ENCODE measurements at regions not wholly inside any gene's neighbourhood (a gene's known extent, or its start where the extent isn't known, plus 50 kb on each side); places are given as distances from the start of the nearest gene placed in this dataset.

DNA sequence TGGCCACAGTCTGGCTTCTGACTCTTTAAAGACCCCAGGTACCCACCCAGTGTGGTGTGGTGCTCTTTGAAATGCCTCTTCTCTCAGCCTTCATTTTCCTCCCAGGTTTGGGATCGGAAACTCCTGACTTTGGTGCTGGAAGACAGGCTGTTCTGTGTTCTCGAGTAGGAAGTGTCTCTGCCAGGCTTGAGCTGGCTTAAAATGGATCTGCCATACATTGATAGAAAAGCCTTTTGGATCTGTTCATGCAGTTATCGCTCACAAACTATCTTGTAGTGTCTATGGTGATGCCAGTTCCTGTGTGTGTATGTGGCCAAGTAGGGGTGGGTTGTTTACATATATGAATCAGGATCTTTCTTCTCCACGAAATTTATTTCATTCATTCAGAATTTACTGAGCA lies 307.3 kb upstream of the CHD6 start:
- no peaks in the 10 kb centered on the region for H3K27me3 ChIP-seq (ENCODE audit: control insufficient read depth in 1 of 2, insufficient read depth in 2 of 2, low read length in 2 of 2)
- no peak overlapping the region for H3K27ac ChIP-seq (ENCODE audit: low read depth in 2 of 2, low read length in 1 of 2)
- WGBS, 2 donors = 68 to 74% methylated on average over 4 of the region's 4 CpGs
- no peak overlapping the region for H3K4me3 ChIP-seq (ENCODE audit: low read depth in 1 of 2, low read length in 2 of 2)
- no peaks in the 10 kb centered on the region for H3K9me3 ChIP-seq (ENCODE audit: control insufficient read depth in 2 of 2, insufficient read depth in 1 of 2, low read depth in 1 of 2, low read length in 1 of 2)
- no peaks in the 10 kb centered on the region for H3K36me3 ChIP-seq (ENCODE audit: control insufficient read depth in 2 of 2, insufficient read depth in 2 of 2, low read length in 1 of 2)
- H3K4me1 ChIP-seq (ENCODE audit: control insufficient read depth in 2 of 2, insufficient read depth in 2 of 2, low read length in 1 of 2) = peaks cover 0 to 2% of the 10 kb centered on the region in 2 donors

DNA sequence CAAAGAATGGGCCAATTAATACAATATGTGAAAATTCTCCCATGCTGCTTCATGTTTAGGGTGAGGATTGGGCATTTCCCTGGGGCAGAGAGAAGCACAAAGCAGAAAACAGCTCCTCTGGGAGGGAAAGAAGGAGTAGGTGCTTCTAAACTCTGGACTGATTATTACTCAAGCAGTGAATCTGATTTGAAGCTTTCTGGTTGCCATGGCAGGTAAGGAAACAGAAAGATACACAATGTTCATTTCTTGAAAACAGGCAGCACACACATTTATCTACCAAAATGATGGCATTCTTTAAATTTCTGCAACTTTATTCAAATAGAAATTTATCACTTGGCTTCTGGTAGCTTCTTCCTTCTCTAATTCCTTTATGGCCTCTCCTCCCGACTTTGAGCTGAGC lies 305.4 kb upstream of the CHD6 start:
- Histone ChIP-seq H3K4me3 (ENCODE audit: low read depth in 1 of 2, low read length in 2 of 2) (no peak overlapping the region), H3K9me3 (ENCODE audit: control insufficient read depth in 2 of 2, insufficient read depth in 1 of 2, low read depth in 1 of 2, low read length in 1 of 2) (no peaks in the 10 kb centered on the region), H3K4me1 (ENCODE audit: control insufficient read depth in 2 of 2, insufficient read depth in 2 of 2, low read length in 1 of 2) (peaks cover 0 to 2% of the 10 kb centered on the region in 2 donors), H3K27ac (ENCODE audit: low read depth in 2 of 2, low read length in 1 of 2) (no peak overlapping the region), H3K36me3 (ENCODE audit: control insufficient read depth in 2 of 2, insufficient read depth in 2 of 2, low read length in 1 of 2) (no peaks in the 10 kb centered on the region), H3K27me3 (ENCODE audit: control insufficient read depth in 1 of 2, insufficient read depth in 2 of 2, low read length in 2 of 2) (no peaks in the 10 kb centered on the region)
- 20 to 38% methylated on average over 1 of the region's 1 CpG for WGBS, 2 donors

DNA sequence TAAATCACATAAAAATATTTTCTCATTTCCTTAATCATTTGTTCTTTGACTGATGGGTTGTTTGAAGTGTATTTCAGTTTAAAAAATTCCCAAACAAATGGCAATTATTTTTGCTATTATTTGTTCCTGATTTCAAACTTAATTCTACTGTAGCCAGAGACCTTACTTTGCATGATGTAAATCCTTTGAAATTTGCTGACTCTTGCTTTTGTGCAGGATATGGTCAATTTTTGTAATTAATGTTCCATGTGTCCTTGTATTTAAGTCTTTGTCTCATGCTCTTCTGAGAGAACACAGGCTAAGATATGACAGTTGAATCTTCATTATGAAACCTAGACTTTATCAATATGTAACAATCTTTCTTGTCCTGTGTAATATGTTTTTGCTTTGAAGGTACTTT lies 295.0 kb upstream of the CHD6 start:
- Histone ChIP-seq H3K4me3 (ENCODE audit: low read depth in 1 of 2, low read length in 2 of 2) (no peak overlapping the region), H3K9me3 (ENCODE audit: control insufficient read depth in 2 of 2, insufficient read depth in 1 of 2, low read depth in 1 of 2, low read length in 1 of 2) (peaks cover 0 to 2% of the 10 kb centered on the region in 2 donors), H3K36me3 (ENCODE audit: control insufficient read depth in 2 of 2, insufficient read depth in 2 of 2, low read length in 1 of 2) (no peaks in the 10 kb centered on the region), H3K4me1 (ENCODE audit: control insufficient read depth in 2 of 2, insufficient read depth in 2 of 2, low read length in 1 of 2) (no peaks in the 10 kb centered on the region), H3K27ac (ENCODE audit: low read depth in 2 of 2, low read length in 1 of 2) (no peak overlapping the region), H3K27me3 (ENCODE audit: control insufficient read depth in 1 of 2, insufficient read depth in 2 of 2, low read length in 2 of 2) (no peaks in the 10 kb centered on the region)

DNA sequence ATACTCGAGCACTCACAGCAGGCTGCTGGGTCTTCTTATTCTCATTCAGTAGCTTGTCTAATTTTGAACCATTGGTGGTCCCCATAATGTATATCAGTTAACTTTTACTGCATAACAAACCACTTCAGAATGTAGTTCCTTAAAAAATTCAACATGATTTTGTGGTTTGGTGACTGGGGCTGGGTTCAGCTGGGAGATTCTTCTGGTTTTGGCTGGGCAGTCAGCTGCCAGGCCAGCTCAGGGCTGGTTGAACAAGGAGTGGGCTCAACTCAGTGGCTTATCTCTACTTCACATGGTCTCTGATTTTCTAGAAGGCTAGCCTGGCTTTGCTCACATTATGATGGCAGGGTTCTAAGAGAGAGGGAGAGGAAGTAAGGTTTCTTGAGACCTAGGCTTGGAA lies 292.4 kb upstream of the CHD6 start:
- 56 to 58% methylated on average over 1 of the region's 1 CpG for WGBS, 2 donors

DNA sequence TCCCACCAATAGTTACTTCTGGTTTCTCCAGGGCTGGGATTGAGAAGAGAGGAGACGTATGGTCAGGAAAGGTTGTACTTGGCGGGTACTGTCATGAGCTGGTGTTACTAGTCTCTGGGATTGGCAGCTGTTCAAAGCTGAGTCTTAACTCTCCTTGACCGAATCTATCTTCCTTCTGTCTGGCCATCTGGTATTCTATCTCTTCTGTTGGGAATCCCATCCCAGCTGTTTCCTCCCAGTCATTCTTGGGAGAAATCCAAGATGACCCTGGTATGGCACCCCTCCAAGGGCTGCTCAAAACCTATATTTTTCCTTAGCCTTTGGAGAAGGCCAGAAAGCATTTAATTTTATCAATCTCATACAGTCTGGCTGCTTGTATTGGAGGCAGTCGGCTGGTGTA lies 287.0 kb upstream of the CHD6 start:
- H3K4me3 ChIP-seq (ENCODE audit: low read depth in 1 of 2, low read length in 2 of 2) = no peak overlapping the region
- H3K27me3 ChIP-seq (ENCODE audit: control insufficient read depth in 1 of 2, insufficient read depth in 2 of 2, low read length in 2 of 2) = no peaks in the 10 kb centered on the region
- H3K9me3 ChIP-seq (ENCODE audit: control insufficient read depth in 2 of 2, insufficient read depth in 1 of 2, low read depth in 1 of 2, low read length in 1 of 2) = no peaks in the 10 kb centered on the region
- 73% methylated on average over 4 of the region's 4 CpGs for WGBS, 2 donors
- no peaks in the 10 kb centered on the region for H3K4me1 ChIP-seq (ENCODE audit: control insufficient read depth in 2 of 2, insufficient read depth in 2 of 2, low read length in 1 of 2)
- no peak overlapping the region for H3K27ac ChIP-seq (ENCODE audit: low read depth in 2 of 2, low read length in 1 of 2)
- H3K36me3 ChIP-seq (ENCODE audit: control insufficient read depth in 2 of 2, insufficient read depth in 2 of 2, low read length in 1 of 2) = no peaks in the 10 kb centered on the region

More for the DNA sequence above, 292.4 kb upstream of the CHD6 start:
- no peaks in the 10 kb centered on the region for H3K36me3 ChIP-seq (ENCODE audit: control insufficient read depth in 2 of 2, insufficient read depth in 2 of 2, low read length in 1 of 2)
- H3K4me1 ChIP-seq (ENCODE audit: control insufficient read depth in 2 of 2, insufficient read depth in 2 of 2, low read length in 1 of 2) = no peaks in the 10 kb centered on the region
- H3K27ac ChIP-seq (ENCODE audit: low read depth in 2 of 2, low read length in 1 of 2) = no peak overlapping the region
- peaks cover 0 to 2% of the 10 kb centered on the region in 2 donors for H3K9me3 ChIP-seq (ENCODE audit: control insufficient read depth in 2 of 2, insufficient read depth in 1 of 2, low read depth in 1 of 2, low read length in 1 of 2)
- H3K27me3 ChIP-seq (ENCODE audit: control insufficient read depth in 1 of 2, insufficient read depth in 2 of 2, low read length in 2 of 2) = no peaks in the 10 kb centered on the region
- H3K4me3 ChIP-seq (ENCODE audit: low read depth in 1 of 2, low read length in 2 of 2) = no peak overlapping the region

DNA sequence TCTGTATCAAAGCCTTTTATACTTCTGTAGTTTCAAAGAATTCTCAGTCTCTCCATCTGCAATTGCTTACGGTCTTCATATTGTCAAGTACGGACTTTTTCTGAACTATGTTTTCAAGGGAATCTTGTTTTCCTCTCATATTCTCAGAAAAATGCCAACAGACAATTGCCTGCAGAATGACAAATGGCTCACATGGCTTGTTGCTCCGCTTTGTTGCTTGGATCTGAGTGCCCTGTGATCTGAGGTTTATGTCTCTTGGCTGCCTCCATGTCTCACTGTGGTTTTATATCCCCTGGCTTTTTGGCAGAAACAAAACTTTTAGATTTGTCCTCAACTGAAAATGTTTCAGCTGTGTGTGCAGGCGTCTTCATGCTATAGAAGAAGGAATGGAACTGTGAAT lies 285.4 kb upstream of the CHD6 start:
- no peaks in the 10 kb centered on the region for H3K9me3 ChIP-seq (ENCODE audit: control insufficient read depth in 2 of 2, insufficient read depth in 1 of 2, low read depth in 1 of 2, low read length in 1 of 2)
- 47 to 58% methylated on average over 4 of the region's 4 CpGs for WGBS, 2 donors
- H3K27ac ChIP-seq (ENCODE audit: low read depth in 2 of 2, low read length in 1 of 2) = no peak overlapping the region
- H3K27me3 ChIP-seq (ENCODE audit: control insufficient read depth in 1 of 2, insufficient read depth in 2 of 2, low read length in 2 of 2) = no peaks in the 10 kb centered on the region
- no peaks in the 10 kb centered on the region for H3K4me1 ChIP-seq (ENCODE audit: control insufficient read depth in 2 of 2, insufficient read depth in 2 of 2, low read length in 1 of 2)
- no peak overlapping the region for H3K4me3 ChIP-seq (ENCODE audit: low read depth in 1 of 2, low read length in 2 of 2)
- H3K36me3 ChIP-seq (ENCODE audit: control insufficient read depth in 2 of 2, insufficient read depth in 2 of 2, low read length in 1 of 2) = no peaks in the 10 kb centered on the region

DNA sequence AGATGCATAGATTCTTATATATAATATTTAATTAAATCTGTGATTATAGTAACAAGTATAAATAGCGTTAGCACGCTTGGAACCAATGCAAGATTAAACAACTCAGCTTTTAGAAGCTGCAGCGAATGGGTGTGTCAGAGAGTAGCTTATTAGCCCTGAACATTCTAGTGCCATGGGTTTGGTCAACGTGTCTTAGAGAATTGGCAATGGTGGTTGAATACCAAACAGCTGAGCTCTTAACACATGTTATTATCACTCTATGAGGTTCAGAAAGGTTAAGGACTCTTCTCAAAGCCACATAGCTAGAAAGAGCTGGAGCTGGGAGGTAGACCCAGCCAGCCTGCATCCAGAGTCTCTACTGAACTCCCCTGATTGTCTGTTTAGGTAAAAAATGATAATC lies 284.2 kb upstream of the CHD6 start:
- H3K4me1 ChIP-seq (ENCODE audit: control insufficient read depth in 2 of 2, insufficient read depth in 2 of 2, low read length in 1 of 2) = no peaks in the 10 kb centered on the region
- 68 to 71% methylated on average over 4 of the region's 4 CpGs for WGBS, 2 donors
- H3K9me3 ChIP-seq (ENCODE audit: control insufficient read depth in 2 of 2, insufficient read depth in 1 of 2, low read depth in 1 of 2, low read length in 1 of 2) = no peaks in the 10 kb centered on the region
- no peak overlapping the region for H3K4me3 ChIP-seq (ENCODE audit: low read depth in 1 of 2, low read length in 2 of 2)
- H3K36me3 ChIP-seq (ENCODE audit: control insufficient read depth in 2 of 2, insufficient read depth in 2 of 2, low read length in 1 of 2) = no peaks in the 10 kb centered on the region
- peaks cover 0 to under 1% of the 10 kb centered on the region in 2 donors for H3K27me3 ChIP-seq (ENCODE audit: control insufficient read depth in 1 of 2, insufficient read depth in 2 of 2, low read length in 2 of 2)
- no peak overlapping the region for H3K27ac ChIP-seq (ENCODE audit: low read depth in 2 of 2, low read length in 1 of 2)

DNA sequence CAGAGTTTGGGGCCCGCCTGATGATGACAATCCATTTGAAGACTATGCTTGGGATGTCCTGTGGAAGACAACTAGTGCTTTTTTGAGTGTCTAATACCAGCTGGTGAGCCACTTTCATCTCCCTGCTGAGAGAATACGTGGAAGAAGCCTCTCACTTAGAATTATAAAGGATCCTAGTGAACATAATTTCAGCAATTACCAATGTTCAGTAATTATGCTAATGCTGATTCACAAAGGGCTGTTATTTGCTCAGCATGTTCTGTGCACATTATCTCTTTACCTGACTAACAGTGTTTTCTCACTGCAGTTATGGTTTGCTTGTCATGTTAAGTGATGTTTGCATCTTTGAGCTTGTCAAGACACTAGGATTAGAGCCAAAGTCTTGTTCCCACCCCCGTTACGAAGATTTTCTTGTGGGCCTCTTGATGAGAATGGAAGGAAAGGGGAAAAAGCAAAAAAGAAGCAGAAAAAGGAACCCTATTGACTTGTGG lies 282.1 kb upstream of the CHD6 start:
- WGBS, 2 donors = 69 to 71% methylated on average over 4 of the region's 4 CpGs
- H3K4me1 ChIP-seq (ENCODE audit: control insufficient read depth in 2 of 2, insufficient read depth in 2 of 2, low read length in 1 of 2) = no peaks in the 10 kb centered on the region
- H3K36me3 ChIP-seq (ENCODE audit: control insufficient read depth in 2 of 2, insufficient read depth in 2 of 2, low read length in 1 of 2) = no peaks in the 10 kb centered on the region
- peaks cover 0 to 3% of the 10 kb centered on the region in 2 donors for H3K27me3 ChIP-seq (ENCODE audit: control insufficient read depth in 1 of 2, insufficient read depth in 2 of 2, low read length in 2 of 2)
- H3K27ac ChIP-seq (ENCODE audit: low read depth in 2 of 2, low read length in 1 of 2) = no peak overlapping the region
- no peak overlapping the region for H3K4me3 ChIP-seq (ENCODE audit: low read depth in 1 of 2, low read length in 2 of 2)
- H3K9me3 ChIP-seq (ENCODE audit: control insufficient read depth in 2 of 2, insufficient read depth in 1 of 2, low read depth in 1 of 2, low read length in 1 of 2) = no peaks in the 10 kb centered on the region

DNA sequence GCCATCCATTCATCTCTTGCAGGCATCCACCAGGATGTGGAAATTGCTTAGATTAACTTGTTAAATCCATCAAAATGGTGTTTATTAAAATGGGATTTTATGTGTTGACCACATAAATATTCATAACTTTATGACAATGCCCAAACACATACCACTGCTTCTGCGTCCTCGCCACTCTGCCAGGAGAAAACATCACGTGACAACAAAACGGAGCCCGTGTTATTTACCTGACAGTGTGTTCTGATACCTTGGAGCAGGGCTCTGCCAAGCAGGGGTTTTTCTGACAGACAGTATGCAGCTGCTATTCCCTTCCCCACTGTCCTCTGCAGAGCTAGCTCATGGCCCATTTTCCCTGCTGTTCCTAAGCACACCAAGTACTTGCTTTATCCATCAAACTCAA lies 279.5 kb upstream of the CHD6 start:
- no peak overlapping the region for H3K27ac ChIP-seq (ENCODE audit: low read depth in 2 of 2, low read length in 1 of 2)
- no peaks in the 10 kb centered on the region for H3K36me3 ChIP-seq (ENCODE audit: control insufficient read depth in 2 of 2, insufficient read depth in 2 of 2, low read length in 1 of 2)
- no peaks in the 10 kb centered on the region for H3K9me3 ChIP-seq (ENCODE audit: control insufficient read depth in 2 of 2, insufficient read depth in 1 of 2, low read depth in 1 of 2, low read length in 1 of 2)
- WGBS, 2 donors = 58 to 75% methylated on average over 5 of the region's 5 CpGs
- H3K4me1 ChIP-seq (ENCODE audit: control insufficient read depth in 2 of 2, insufficient read depth in 2 of 2, low read length in 1 of 2) = no peaks in the 10 kb centered on the region
- no peak overlapping the region for H3K4me3 ChIP-seq (ENCODE audit: low read depth in 1 of 2, low read length in 2 of 2)
- peaks cover 0 to 3% of the 10 kb centered on the region in 2 donors for H3K27me3 ChIP-seq (ENCODE audit: control insufficient read depth in 1 of 2, insufficient read depth in 2 of 2, low read length in 2 of 2)

DNA sequence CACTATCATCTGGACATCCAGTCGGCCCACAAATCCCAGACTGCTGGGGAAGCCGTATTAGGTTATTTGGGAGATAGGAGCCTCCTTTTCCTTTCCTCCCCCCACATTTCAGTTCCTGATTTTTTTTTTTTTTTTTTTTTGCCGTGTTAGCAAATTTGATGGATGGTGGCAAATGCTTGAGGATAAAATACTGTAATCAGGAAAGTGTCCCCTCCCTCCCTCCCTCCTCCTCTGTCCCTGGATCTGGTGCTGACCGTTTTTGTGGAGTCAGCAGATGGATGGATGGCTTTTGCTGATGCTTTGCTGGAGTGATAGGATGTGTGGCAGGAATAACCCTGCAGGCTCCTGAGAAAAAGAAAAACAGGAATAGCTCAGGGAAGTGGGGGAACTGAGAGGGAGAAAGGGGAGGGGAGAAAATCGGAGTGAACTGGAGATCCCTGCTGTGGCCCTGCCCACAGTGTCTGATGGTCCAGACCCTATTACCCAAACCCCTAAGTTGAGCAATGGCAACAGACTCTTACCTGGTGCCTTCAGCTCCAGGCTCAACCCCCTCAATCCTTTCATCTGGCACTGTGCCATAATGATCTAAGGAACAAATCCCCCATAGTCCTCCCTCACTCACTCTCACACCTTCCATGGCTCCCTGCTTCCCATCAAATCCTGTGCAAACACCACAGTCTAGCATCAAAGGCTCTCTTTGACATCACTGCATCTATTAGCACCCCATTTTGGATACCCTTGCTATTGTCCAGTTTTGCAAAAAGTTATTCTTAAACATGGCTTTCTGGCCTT lies 277.3 kb upstream of the CHD6 start:
- no peak overlapping the region for H3K4me3 ChIP-seq (ENCODE audit: low read depth in 1 of 2, low read length in 2 of 2)
- WGBS, 2 donors = 38 to 44% methylated on average over 5 of the region's 5 CpGs
- H3K27ac ChIP-seq (ENCODE audit: low read depth in 2 of 2, low read length in 1 of 2) = no peak overlapping the region
- peaks cover 0 to 3% of the 10 kb centered on the region in 2 donors for H3K27me3 ChIP-seq (ENCODE audit: control insufficient read depth in 1 of 2, insufficient read depth in 2 of 2, low read length in 2 of 2)
- peaks cover 0 to 3% of the 10 kb centered on the region in 2 donors for H3K4me1 ChIP-seq (ENCODE audit: control insufficient read depth in 2 of 2, insufficient read depth in 2 of 2, low read length in 1 of 2)
- H3K9me3 ChIP-seq (ENCODE audit: control insufficient read depth in 2 of 2, insufficient read depth in 1 of 2, low read depth in 1 of 2, low read length in 1 of 2) = no peaks in the 10 kb centered on the region
- no peaks in the 10 kb centered on the region for H3K36me3 ChIP-seq (ENCODE audit: control insufficient read depth in 2 of 2, insufficient read depth in 2 of 2, low read length in 1 of 2)
